Hepatocyte (in vitro differentiated cells): ENCODE measurements at regions not wholly inside any gene's neighbourhood (a gene's known extent, or its start where the extent isn't known, plus 50 kb on each side); places are given as distances from the start of the nearest gene placed in this dataset.

Experiments used
- DNase-seq: peaks from one replicate; pipeline ENCODE4 v3.0.0-alpha.2; 2016; ENCODE audit warnings: low spot score
- H2AFZ ChIP-seq: fragments of 200-600 bp; sonication (generic); 2 replicates; pipeline ENCODE4 v1.6.0; 2016; ENCODE audit warnings: antibody characterized with exemption, mild to moderate bottlenecking
- H3K27ac ChIP-seq: fragments of 200-600 bp; sonication (generic); 2 replicates; pipeline ENCODE4 v1.5.1; 2016; ENCODE audit warnings: mild to moderate bottlenecking
- H3K27me3 ChIP-seq: fragments of 200-600 bp; sonication (generic); 2 replicates; pipeline ENCODE4 v1.6.1; 2016
- H3K36me3 ChIP-seq: fragments of 200-600 bp; sonication (generic); replicated peaks from 2 replicates; pipeline ENCODE4 v1.5.1; 2016; ENCODE audit warnings: low read depth; ENCODE audit not compliant: insufficient read depth
- H3K4me1 ChIP-seq: fragments of 200-600 bp; sonication (generic); 2 replicates; pipeline ENCODE4 v1.5.1; 2016; ENCODE audit warnings: mild to moderate bottlenecking, moderate library complexity; ENCODE audit not compliant: insufficient read depth
- H3K4me2 ChIP-seq: fragments of 200-600 bp; sonication (generic); 2 replicates; pipeline ENCODE4 v1.6.0; 2016
- H3K4me3 ChIP-seq: fragments of 200-600 bp; sonication (generic); 2 replicates; pipeline ENCODE4 v1.5.1; 2016; ENCODE audit warnings: mild to moderate bottlenecking
- H3K79me2 ChIP-seq: fragments of 200-600 bp; sonication (generic); 2 replicates; pipeline ENCODE4 v1.6.0; 2017; ENCODE audit warnings: mild to moderate bottlenecking
- H3K9me2 ChIP-seq: fragments of 200-600 bp; sonication (generic); replicated peaks from 2 replicates; pipeline ENCODE4 v1.6.0; 2017; ENCODE audit warnings: mild to moderate bottlenecking; ENCODE audit not compliant: insufficient read depth
- H3K9me3 ChIP-seq: fragments of 200-600 bp; sonication (generic); 2 replicates; pipeline ENCODE4 v1.5.1; 2016; ENCODE audit warnings: low read depth, mild to moderate bottlenecking
- H4K20me1 ChIP-seq: fragments of 200-600 bp; sonication (generic); 2 replicates; pipeline ENCODE4 v1.6.0; 2016; ENCODE audit warnings: mild to moderate bottlenecking; ENCODE audit not compliant: insufficient read depth, poor library complexity, severe bottlenecking
- CTCF ChIP-seq: fragments of 200-600 bp; sonication (generic); IDR thresholded peaks from 2 replicates; pipeline ENCODE4 v1.5.1; 2016; ENCODE audit warnings: antibody characterized with exemption, mild to moderate bottlenecking; ENCODE audit not compliant: poor library complexity
- EZH2 ChIP-seq: fragments of 200-600 bp; sonication (generic); IDR thresholded peaks from 2 replicates; pipeline ENCODE4 v1.6.1; 2016; ENCODE audit warnings: antibody characterized with exemption, mild to moderate bottlenecking, borderline replicate concordance
- EZH2phosphoT487 ChIP-seq: fragments of 200-600 bp; sonication (generic); IDR thresholded peaks from one replicate; pipeline ENCODE4 v1.6.1; 2018; ENCODE audit warnings: antibody characterized with exemption, mild to moderate bottlenecking, low read depth, moderate library complexity; ENCODE audit not compliant: unreplicated experiment, severe bottlenecking
- WGBS: methylation state at CpG from one replicate; pipeline ENCODE4 v1.1.6; 2016; ENCODE audit warnings: low lambda C conversion rate; ENCODE audit errors: missing lambda C conversion rate; 5-methylcytosine and 5-hydroxymethylcytosine counted together

- H3K9me3 ChIP-seq, result no peaks in the 10 kb centered on the region
- no peaks in the 10 kb centered on the region for H3K9me2 ChIP-seq
- H3K27me3 ChIP-seq, result no peaks in the 10 kb centered on the region
- H4K20me1 ChIP-seq, result no peaks in the 10 kb centered on the region
- H3K4me1 ChIP-seq, result no peaks in the 10 kb centered on the region
- no peak for TF ChIP-seq EZH2
- no peak for DNase-seq
- no peak overlapping the region for H3K4me3 ChIP-seq
- no peaks in the 10 kb centered on the region for H3K79me2 ChIP-seq
- H3K4me2 ChIP-seq, result no peak overlapping the region
- H2AFZ ChIP-seq, result no peak overlapping the region
- no peaks in the 10 kb centered on the region for H3K36me3 ChIP-seq
- H3K27ac ChIP-seq, result no peak overlapping the region
- 61% methylated on average over 1 of the region's 1 CpG for WGBS
Observed at GRCh38 chr9:26058111-26058895, 380.1 kb upstream of the TUSC1 start.

GRCh38 chr9:26057050-26057449 is 378.8 kb upstream of the TUSC1 start:
- Histone ChIP-seq H4K20me1 (no peaks in the 10 kb centered on the region), H3K9me2 (no peaks in the 10 kb centered on the region), H3K4me3 (no peak overlapping the region), H3K27ac (no peak overlapping the region), H3K9me3 (no peaks in the 10 kb centered on the region), H3K79me2 (no peaks in the 10 kb centered on the region), H2AFZ (no peak overlapping the region), H3K4me2 (no peak overlapping the region), H3K27me3 (no peaks in the 10 kb centered on the region), H3K4me1 (no peaks in the 10 kb centered on the region), H3K36me3 (no peaks in the 10 kb centered on the region)
- no peak for DNase-seq
- 65% methylated on average over 3 of the region's 3 CpGs for WGBS
- no peak for TF ChIP-seq EZH2phosphoT487
- TF ChIP-seq CTCF, result no peak
- no peak for TF ChIP-seq EZH2

- 93% methylated on average over 4 of the region's 4 CpGs for WGBS
- DNase-seq, result no peak
- H3K27ac ChIP-seq, result no peak overlapping the region
- no peak for TF ChIP-seq EZH2phosphoT487
- no peak for TF ChIP-seq CTCF
- no peak for TF ChIP-seq EZH2
- no peaks in the 10 kb centered on the region for H3K27me3 ChIP-seq
- no peaks in the 10 kb centered on the region for H3K4me1 ChIP-seq
- H3K4me3 ChIP-seq, result no peak overlapping the region
- H3K36me3 ChIP-seq, result no peaks in the 10 kb centered on the region
- no peaks in the 10 kb centered on the region for H3K9me3 ChIP-seq
- H3K79me2 ChIP-seq, result no peaks in the 10 kb centered on the region
- H2AFZ ChIP-seq, result no peak overlapping the region
- H3K9me2 ChIP-seq, result no peaks in the 10 kb centered on the region
- H4K20me1 ChIP-seq, result no peaks in the 10 kb centered on the region
- no peak overlapping the region for H3K4me2 ChIP-seq
Observed at GRCh38 chr9:26054600-26055520, 376.6 kb upstream of the TUSC1 start.

GRCh38 chr9:26053954-26054353 is 375.7 kb upstream of the TUSC1 start:
- no peaks in the 10 kb centered on the region for H3K9me2 ChIP-seq
- no peak overlapping the region for H2AFZ ChIP-seq
- DNase-seq, result no peak
- H3K9me3 ChIP-seq, result no peaks in the 10 kb centered on the region
- no peaks in the 10 kb centered on the region for H3K4me1 ChIP-seq
- TF ChIP-seq CTCF (no peak), EZH2 (no peak), EZH2phosphoT487 (no peak)
- WGBS, result 76% methylated on average over 3 of the region's 3 CpGs
- no peaks in the 10 kb centered on the region for H4K20me1 ChIP-seq
- H3K36me3 ChIP-seq, result no peaks in the 10 kb centered on the region
- H3K27me3 ChIP-seq, result no peaks in the 10 kb centered on the region
- no peak overlapping the region for H3K27ac ChIP-seq
- no peak overlapping the region for H3K4me3 ChIP-seq
- no peak overlapping the region for H3K4me2 ChIP-seq
- no peaks in the 10 kb centered on the region for H3K79me2 ChIP-seq
